Stimulated activated memory B cell treated with anti-CD40 and anti-IgM and Interleukin-4, amounts not matched to agents 10 μg/mL and 1 μg/mL and 100 μg/mL, for 72 hours (primary cell): ENCODE measurements at regions not wholly inside any gene's neighbourhood (a gene's known extent, or its start where the extent isn't known, plus 50 kb on each side); places are given as distances from the start of the nearest gene placed in this dataset.

Source experiments
- ATAC-seq: fragments of 150-1000 bp; cut with Tn5 transposase; 2 replicates; pipeline ENCODE4 v1.10.0; 2021
- H3K27ac Mint-ChIP-seq: one replicate; pipeline ENCODE4 v1.8.0; 2022; ENCODE audit warnings: mild to moderate bottlenecking, mixed read lengths
- H3K27me3 Mint-ChIP-seq: one replicate; pipeline ENCODE4 v1.8.0; 2022; ENCODE audit warnings: mixed read lengths
- H3K36me3 Mint-ChIP-seq: one replicate; pipeline ENCODE4 v1.8.0; 2022; ENCODE audit warnings: mixed read lengths
- H3K4me1 Mint-ChIP-seq: one replicate; pipeline ENCODE4 v1.8.0; 2022; ENCODE audit warnings: mixed read lengths
- H3K4me3 Mint-ChIP-seq: one replicate; pipeline ENCODE4 v1.8.0; 2022; ENCODE audit warnings: mild to moderate bottlenecking, moderate library complexity, mixed read lengths
- H3K9me3 Mint-ChIP-seq: one replicate; pipeline ENCODE4 v1.8.0; 2022; ENCODE audit warnings: mixed read lengths

DNA sequence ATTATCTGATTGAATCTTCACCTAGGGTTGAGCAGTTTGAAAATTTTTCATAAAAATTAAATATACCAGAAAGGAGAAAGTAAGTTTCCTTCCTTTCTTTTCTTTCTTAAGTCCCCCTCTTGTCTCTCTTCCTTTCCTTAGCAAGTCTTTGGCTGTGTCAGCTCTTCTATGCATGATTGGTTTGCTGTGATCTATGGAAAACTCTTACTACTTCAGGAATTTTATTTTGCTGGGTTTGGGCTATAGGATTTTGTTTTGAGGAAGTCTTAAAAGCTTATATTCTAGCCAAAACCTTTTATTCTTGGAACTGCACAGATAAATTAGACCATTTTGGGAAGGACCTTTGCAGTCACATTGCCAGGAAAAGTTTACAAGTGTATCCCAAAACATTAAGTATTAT is 173.4 kb upstream of the CITED2 start:
- H3K27me3 Mint-ChIP-seq: no peaks in the 10 kb centered on the region
- H3K27ac Mint-ChIP-seq: no peak overlapping the region
- no peaks in the 10 kb centered on the region for H3K9me3 Mint-ChIP-seq
- no peak overlapping the region for H3K4me3 Mint-ChIP-seq
- no peaks in the 10 kb centered on the region for H3K4me1 Mint-ChIP-seq
- ATAC-seq: no peak
- H3K36me3 Mint-ChIP-seq: no peaks in the 10 kb centered on the region

DNA sequence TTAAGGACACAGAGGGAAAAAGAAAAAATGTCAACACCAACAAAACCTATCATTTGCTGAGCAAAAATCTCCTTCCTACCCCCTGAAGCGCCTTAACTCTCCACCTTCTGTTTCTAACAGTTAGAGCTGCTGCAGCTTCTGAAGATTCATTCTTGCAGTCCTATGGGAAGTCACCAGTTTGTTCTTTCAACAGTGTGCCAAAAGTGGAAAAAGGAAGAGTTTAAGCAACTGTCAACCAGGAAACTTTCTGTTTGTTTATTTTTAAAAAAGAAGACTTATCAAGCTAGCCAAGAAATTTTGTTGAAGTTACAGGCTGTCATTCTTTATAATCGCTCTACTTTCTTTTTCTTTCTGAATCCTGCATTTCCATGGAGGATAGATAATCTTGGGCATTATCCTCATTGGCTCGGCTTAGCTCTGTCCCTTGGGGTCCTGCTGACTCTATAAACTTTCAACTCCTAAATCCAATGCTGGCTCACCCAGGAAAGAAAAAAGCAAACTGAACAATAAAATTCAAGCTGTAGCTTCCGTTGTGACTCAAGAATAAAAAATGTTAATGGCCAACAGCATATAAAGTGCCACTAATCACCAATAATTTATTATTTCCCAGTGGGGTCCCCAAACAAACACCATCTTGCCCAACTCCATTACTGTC is 172.8 kb upstream of the CITED2 start:
- Mint-ChIP-seq H3K9me3 (no peaks in the 10 kb centered on the region), H3K4me3 (no peak overlapping the region), H3K4me1 (no peaks in the 10 kb centered on the region), H3K27ac (no peak overlapping the region), H3K27me3 (no peaks in the 10 kb centered on the region), H3K36me3 (no peaks in the 10 kb centered on the region)
- ATAC-seq: no peak

DNA sequence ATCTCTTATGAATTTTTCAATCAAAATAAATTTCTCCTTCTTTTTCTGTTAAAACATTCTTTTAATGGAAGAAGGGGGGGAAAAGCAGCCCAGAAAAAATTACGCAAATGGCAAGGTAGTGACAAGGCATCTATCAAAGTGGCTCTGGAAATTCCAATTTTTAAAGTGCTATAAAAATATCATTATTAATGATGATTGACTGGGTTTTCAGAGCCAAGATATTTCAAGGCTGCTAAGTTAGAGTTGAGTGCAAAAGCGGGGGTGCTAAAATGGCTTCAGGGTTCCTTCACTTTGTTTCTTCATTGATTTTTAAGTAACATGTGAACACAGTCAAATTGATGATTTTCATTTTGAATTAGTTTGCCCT is 171.6 kb upstream of the CITED2 start:
- Mint-ChIP-seq H3K4me3 (no peak overlapping the region), H3K27ac (no peak overlapping the region)

DNA sequence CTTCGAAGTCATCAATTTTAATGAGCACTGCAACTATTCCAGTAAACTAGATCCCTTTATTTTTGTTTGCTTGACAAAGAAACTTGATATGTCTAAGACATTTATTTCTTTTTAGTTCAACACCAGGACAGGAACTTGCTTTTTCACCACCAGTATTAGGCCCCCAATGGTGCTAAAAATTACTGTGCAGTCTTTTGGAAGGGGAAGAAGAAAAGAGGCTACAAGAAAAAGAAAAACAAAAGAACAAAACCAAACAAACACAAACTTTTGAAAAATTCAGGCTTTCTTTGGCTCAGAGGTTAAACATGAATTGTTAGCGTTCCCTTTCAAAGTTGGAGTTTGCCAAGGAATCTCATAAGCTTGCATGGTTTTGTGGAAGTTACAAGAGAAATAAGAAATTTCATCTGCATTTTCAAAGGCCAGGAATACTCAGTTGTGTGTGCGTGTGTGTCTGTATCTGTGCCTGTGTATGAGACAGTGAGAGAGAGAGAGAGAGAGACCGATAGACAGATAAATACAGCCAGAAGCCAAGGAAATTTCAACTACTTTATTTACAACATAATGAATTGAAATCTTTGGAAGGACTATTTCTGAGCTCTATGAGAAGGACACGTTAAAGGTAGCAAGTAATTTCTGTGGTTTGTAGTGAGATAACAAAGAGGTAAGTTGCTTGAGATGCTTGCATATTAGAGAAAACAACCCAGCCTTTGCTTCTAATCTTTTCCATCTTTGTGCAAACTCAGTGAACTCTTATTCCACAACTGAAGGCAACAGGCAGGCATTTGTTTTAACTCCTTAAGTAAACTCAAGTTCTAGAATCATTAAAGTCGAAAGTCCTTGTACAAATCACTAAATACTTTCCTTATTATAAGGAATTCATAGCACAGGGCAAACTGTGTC is 171.0 kb upstream of the CITED2 start:
- Mint-ChIP-seq H3K4me3 (no peak overlapping the region), H3K27me3 (no peaks in the 10 kb centered on the region), H3K9me3 (no peaks in the 10 kb centered on the region), H3K4me1 (peaks cover 3% of the 10 kb centered on the region), H3K27ac (no peak overlapping the region), H3K36me3 (no peaks in the 10 kb centered on the region)
- no peak for ATAC-seq

More for the DNA sequence above, 171.6 kb upstream of the CITED2 start:
- Mint-ChIP-seq H3K9me3 (no peaks in the 10 kb centered on the region), H3K36me3 (no peaks in the 10 kb centered on the region), H3K27me3 (no peaks in the 10 kb centered on the region), H3K4me1 (no peaks in the 10 kb centered on the region)
- no peak for ATAC-seq

DNA sequence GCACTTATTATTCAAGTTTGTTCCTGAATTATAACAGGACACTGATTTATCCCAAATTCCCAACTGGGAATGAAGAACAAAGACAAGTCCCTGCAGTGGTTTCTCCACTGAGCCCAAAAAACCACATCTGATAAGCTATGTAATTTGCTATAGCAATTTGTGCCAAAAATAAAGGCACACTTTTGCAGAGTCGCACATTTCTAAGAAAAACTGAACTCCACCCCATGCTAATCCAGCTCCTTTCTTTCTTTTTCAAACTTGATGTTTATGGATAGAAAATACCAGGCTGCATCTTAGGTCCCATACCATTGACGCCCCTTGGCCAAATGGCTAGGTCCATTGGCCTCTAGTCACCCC is 170.2 kb upstream of the CITED2 start:
- Mint-ChIP-seq H3K4me3 (no peak overlapping the region), H3K4me1 (peaks cover 6% of the 10 kb centered on the region), H3K9me3 (no peaks in the 10 kb centered on the region), H3K36me3 (no peaks in the 10 kb centered on the region), H3K27ac (no peak overlapping the region), H3K27me3 (no peaks in the 10 kb centered on the region)
- ATAC-seq: no peak

DNA sequence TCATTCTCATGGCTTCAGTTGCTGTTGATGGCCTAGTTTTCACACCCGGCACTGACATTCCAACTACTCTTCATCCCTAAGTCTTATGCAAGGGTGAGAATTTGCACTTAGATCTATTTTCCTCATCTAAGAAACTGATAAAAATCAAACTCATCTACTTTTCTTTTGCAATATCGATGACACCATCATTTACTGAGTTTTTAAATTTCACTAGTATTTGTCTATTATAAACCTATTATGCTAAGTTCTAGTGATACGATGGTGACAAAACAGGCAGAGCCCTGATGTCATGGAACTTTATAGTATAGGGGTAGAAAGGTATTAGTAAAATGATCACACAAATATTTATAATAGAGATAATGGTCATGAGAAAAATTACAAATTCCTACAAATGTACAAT is 167.9 kb upstream of the CITED2 start:
- H3K27ac Mint-ChIP-seq: no peak overlapping the region
- no peak overlapping the region for H3K4me3 Mint-ChIP-seq

DNA sequence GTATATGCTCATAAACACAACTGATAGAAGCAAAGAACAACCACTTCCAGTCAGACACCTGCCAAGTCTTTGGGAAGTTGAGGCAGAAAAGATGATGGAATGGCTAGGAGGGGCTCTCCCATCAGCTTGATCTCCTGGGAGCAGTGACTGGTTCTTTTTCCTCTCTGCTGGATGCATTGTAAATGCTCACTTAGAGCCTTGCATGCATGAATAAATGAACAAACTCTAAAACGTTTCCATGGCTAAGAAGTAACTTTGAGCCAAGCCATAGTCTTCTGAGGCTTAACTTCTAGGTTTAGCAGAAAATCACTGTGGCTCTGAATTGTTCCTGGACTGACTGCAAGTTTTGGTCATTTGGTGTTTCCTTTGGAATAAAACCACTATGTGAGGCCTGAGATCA is 166.4 kb upstream of the CITED2 start:
- H3K27ac Mint-ChIP-seq: no peak overlapping the region
- H3K4me1 Mint-ChIP-seq: peaks cover 6% of the 10 kb centered on the region
- H3K27me3 Mint-ChIP-seq: no peaks in the 10 kb centered on the region
- H3K4me3 Mint-ChIP-seq: no peak overlapping the region
- H3K36me3 Mint-ChIP-seq: no peaks in the 10 kb centered on the region
- H3K9me3 Mint-ChIP-seq: no peaks in the 10 kb centered on the region
- no peak for ATAC-seq

More for the DNA sequence above, 167.9 kb upstream of the CITED2 start:
- ATAC-seq: no peak
- H3K9me3 Mint-ChIP-seq: no peaks in the 10 kb centered on the region
- no peaks in the 10 kb centered on the region for H3K36me3 Mint-ChIP-seq
- no peaks in the 10 kb centered on the region for H3K27me3 Mint-ChIP-seq
- peaks cover 6% of the 10 kb centered on the region for H3K4me1 Mint-ChIP-seq

DNA sequence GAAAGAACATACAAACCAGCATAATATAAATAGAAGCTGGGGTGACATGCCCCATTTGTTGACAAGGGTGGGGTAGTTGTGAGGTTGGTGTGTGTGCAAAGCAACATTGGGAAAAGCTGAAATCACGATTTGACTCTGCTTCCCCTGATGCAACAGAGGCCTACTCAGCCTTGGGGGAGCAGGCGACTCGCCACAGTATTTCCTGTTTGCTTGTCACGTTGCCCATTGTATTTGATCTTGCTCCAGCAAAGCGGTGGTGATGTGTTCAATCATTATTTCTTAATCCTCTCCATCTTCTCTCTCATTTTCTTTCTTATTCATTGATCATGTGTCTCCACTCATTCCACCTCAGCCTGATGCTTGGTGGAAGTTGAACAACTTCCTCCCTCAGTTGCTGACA is 165.8 kb upstream of the CITED2 start:
- ATAC-seq: no peak
- no peaks in the 10 kb centered on the region for H3K36me3 Mint-ChIP-seq
- no peaks in the 10 kb centered on the region for H3K9me3 Mint-ChIP-seq
- H3K27me3 Mint-ChIP-seq: no peaks in the 10 kb centered on the region
- H3K27ac Mint-ChIP-seq: no peak overlapping the region
- H3K4me1 Mint-ChIP-seq: peaks cover 6% of the 10 kb centered on the region
- H3K4me3 Mint-ChIP-seq: no peak overlapping the region

DNA sequence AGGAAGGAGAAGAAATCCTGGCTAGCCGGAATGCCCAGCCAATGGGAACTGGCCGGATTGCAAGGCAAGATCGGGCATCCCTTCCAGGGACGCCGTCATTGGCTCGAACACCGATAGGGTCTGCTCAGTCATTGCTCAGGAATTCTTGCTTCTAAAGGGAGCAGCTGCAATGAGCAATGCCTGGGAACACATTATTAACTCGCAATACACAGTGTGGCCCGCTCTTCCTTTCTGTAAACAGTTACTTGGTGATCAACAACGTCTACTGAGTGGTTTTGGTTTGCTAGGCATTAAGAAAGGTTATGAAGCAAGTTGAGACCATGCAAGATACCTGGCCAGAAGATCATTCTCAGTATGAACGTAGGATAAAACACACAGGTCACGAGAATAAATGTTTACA is 165.4 kb upstream of the CITED2 start:
- no peak overlapping the region for H3K4me3 Mint-ChIP-seq
- H3K36me3 Mint-ChIP-seq: no peaks in the 10 kb centered on the region
- ATAC-seq: no peak
- H3K27ac Mint-ChIP-seq: no peak overlapping the region
- no peaks in the 10 kb centered on the region for H3K9me3 Mint-ChIP-seq
- peaks cover 6% of the 10 kb centered on the region for H3K4me1 Mint-ChIP-seq
- H3K27me3 Mint-ChIP-seq: no peaks in the 10 kb centered on the region

DNA sequence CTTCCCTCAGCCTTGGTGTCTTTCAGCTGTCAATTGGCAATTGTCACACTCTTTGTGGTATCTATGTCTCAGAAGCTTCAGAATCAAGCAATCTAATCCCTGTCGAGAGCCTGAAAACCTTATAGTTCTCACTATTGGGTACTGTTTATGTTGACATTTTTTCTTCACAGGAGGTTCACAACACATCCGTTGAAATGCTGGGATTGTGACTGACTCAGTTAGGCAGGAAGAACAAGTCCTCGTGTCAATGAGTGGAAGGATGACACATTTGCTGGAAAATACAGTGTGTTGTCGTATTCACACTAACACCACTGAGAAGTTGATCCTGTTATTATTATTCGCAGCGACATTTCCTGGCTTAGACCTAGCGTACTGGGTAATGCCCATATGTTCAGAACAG is 163.9 kb upstream of the CITED2 start:
- Mint-ChIP-seq H3K4me3 (no peak overlapping the region), H3K4me1 (peaks cover 11% of the 10 kb centered on the region), H3K27ac (no peak overlapping the region), H3K9me3 (no peaks in the 10 kb centered on the region), H3K27me3 (no peaks in the 10 kb centered on the region), H3K36me3 (no peaks in the 10 kb centered on the region)
- ATAC-seq: no peak

DNA sequence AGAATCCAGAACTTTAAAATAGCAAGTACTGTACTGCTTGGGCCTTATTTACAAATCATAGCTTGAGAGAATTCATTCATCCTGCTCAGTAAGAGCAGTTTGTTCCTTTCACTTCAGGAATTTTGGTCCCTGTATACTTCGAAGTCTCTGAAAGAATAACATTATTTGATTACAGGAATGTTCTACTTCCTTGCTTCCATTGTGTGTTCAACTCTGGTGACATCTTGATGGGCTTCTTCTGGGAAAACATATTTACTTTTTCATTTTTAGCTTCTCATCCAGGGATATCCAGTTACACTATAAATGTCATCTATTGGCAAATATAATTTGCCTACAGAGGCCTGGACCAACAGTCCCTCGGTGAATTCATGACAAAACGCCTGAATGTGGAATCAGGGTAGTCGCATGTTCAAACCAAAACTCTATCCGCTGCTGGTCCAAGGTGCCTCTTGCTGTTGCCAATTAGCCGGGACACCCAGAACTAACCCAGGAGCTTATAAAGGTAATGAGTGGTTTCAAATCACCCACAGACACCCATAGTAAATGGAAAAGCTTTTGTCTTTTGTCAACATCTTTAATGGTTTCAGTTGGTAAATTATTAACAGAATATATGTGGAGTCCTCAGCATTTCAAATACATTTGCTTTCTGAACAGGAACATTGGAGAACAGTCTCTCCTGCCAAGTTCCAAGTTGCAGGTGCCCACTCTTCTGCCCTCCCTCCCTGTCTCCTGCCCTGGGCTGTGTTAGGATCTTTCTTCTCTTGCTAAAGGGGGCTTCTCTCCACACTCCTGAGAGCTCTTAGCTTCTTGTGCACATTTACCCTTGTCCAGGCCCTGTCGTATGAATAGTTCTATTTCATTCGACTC is 162.5 kb upstream of the CITED2 start:
- H3K27me3 Mint-ChIP-seq: no peaks in the 10 kb centered on the region
- H3K4me3 Mint-ChIP-seq: no peak overlapping the region
- H3K27ac Mint-ChIP-seq: no peak overlapping the region
- H3K36me3 Mint-ChIP-seq: no peaks in the 10 kb centered on the region
- peaks cover 11% of the 10 kb centered on the region for H3K4me1 Mint-ChIP-seq
- no peaks in the 10 kb centered on the region for H3K9me3 Mint-ChIP-seq
- no peak for ATAC-seq

DNA sequence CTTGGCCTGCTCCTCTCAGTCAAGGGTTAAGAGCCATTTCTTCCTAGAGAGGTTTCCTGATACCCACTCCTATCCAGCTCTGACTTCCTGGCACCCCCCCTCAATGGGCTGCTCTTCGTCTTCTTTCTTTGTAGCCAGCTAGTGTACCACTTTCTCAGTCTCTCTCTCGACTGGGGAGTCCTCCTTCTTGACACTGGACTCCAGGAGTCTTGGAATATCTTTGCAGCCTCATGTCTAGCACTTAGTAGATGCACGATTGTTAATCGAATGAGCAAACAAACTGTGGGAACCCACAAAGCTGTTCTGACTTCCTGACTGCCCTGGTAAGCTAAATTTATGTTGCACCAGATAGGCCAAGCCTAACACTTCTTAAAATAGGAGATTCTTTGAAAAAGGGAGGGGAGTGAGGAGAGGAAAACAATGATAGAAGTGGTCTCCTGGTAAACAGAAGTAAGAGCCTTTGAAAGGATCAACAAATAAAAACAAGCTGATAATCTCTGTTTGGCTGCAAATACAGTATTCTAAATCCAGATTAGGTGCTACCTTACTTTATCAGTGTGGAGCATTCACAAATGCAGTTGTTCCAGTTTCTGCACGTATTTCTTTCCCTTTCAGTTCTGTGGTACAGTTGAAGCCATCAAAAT is 160.1 kb upstream of the CITED2 start:
- no peak for ATAC-seq
- no peaks in the 10 kb centered on the region for H3K27me3 Mint-ChIP-seq
- H3K27ac Mint-ChIP-seq: no peak overlapping the region
- no peaks in the 10 kb centered on the region for H3K9me3 Mint-ChIP-seq
- no peak overlapping the region for H3K4me3 Mint-ChIP-seq
- no peaks in the 10 kb centered on the region for H3K36me3 Mint-ChIP-seq
- H3K4me1 Mint-ChIP-seq: peaks cover 5% of the 10 kb centered on the region

DNA sequence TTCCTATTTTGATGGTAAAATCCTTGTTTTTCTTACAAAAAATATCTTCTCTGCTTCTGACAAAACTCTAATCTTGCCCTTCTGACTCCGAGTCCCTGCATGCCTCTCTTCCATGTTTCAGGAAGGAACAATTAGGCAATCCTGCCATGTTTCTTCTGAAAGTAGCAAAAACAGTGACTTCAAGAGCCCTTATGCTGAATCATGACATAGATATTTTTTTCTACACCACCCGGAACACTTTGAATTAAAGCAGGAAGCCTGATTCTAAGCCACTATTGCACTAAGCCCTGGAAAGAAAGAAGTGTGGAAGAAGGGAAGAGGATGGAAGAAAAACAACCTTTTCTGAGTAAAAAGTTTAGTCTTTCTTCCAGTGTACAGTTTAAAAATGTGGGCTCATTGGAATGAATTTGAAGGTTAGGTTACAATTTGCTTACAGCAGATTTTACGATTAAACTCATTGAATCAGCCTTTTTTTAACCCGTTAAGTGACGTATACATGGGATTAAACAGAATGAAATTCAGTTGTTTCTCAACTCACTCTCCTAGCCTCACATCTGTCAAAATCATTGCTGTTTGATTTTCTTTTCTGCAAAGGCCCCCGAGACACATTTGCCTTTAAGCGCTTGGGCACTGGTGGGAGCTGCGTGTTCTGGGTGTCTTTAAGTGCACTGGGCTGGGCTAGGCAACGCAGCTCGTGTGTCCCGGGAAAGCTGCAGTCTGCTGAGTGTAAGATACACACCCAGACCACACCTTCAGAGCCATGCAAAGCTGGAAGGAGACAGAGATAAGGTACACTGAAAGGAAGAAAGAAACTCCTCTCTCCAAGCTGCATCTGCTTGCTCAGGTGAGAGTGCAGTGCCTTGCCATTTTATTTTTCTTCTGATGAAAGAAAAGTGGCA is 159.4 kb upstream of the CITED2 start:
- Mint-ChIP-seq H3K4me1 (peaks cover 5% of the 10 kb centered on the region), H3K4me3 (no peak overlapping the region), H3K36me3 (no peaks in the 10 kb centered on the region), H3K9me3 (no peaks in the 10 kb centered on the region), H3K27me3 (no peaks in the 10 kb centered on the region), H3K27ac (no peak overlapping the region)
- no peak for ATAC-seq

DNA sequence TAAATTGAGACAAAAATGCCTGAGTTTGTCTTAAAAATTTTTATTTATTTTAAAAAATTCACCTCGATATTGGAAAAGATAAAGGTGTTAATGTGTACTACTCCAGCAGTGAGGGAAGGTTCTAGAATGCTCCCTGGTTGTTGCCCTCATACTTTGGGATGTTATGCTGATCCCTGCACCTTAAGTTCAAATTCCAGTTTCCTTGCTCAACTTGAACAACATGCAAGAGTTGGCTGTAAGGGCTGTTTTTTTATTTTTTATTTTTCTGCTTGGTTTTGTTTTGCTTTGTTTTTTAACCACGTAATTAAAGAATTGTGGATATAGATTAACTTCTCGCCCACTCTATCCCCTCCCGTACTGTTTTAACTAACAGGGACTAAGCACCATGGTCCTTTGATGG is 158.7 kb upstream of the CITED2 start:
- Mint-ChIP-seq H3K27ac (no peak overlapping the region), H3K9me3 (no peaks in the 10 kb centered on the region), H3K4me3 (no peak overlapping the region), H3K27me3 (no peaks in the 10 kb centered on the region), H3K36me3 (no peaks in the 10 kb centered on the region), H3K4me1 (peaks cover 10% of the 10 kb centered on the region)
- ATAC-seq: no peak
